GM10266 (cell line): ENCODE measurements at regions not wholly inside any gene's neighbourhood (a gene's known extent, or its start where the extent isn't known, plus 50 kb on each side); places are given as distances from the start of the nearest gene placed in this dataset.
"Not testable (repeated sequence)": the region's sequence is repeated elsewhere in the genome, so short reads cannot be mapped to it uniquely, and the experiment has no call there.

Experiments
- DNase-seq: peaks from one replicate; pipeline ENCODE4 v3.0.0; 2012; ENCODE audit errors: extremely low spot score
- TF ChIP-seq, protein P1 (sequence below): IDR thresholded peaks from 2 replicates; pipeline ENCODE4 v1.5.1; 2012; ENCODE audit warnings: mild to moderate bottlenecking, low read depth; ENCODE audit not compliant: control insufficient read depth, insufficient read depth; ENCODE audit errors: missing control alignments

DNA sequence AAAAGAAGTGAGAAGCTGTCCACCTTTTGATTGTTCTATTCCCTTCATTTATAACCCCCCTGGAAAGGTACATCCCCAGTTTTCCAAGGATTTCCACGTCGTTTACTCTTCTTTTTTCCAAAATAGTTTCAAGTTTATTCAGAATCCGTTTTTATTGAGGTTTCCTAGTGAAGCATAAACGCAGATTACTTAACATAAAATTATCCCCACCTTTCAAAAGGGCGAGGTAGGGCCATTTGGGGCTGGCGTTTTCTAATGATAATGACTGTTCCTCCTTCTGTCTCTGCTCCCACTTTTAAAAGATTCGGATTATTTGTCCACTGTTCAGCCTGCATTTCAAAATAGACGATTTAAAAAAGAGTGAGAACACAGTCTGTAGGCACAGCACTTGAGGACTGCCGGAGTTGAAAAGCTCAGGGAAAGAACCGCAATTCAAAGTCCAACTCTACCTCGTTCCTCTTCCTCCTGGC is 165.2 kb upstream of the PPP1R3A start:
- DNase-seq = no peak
- TF ChIP-seq, protein P1, sequence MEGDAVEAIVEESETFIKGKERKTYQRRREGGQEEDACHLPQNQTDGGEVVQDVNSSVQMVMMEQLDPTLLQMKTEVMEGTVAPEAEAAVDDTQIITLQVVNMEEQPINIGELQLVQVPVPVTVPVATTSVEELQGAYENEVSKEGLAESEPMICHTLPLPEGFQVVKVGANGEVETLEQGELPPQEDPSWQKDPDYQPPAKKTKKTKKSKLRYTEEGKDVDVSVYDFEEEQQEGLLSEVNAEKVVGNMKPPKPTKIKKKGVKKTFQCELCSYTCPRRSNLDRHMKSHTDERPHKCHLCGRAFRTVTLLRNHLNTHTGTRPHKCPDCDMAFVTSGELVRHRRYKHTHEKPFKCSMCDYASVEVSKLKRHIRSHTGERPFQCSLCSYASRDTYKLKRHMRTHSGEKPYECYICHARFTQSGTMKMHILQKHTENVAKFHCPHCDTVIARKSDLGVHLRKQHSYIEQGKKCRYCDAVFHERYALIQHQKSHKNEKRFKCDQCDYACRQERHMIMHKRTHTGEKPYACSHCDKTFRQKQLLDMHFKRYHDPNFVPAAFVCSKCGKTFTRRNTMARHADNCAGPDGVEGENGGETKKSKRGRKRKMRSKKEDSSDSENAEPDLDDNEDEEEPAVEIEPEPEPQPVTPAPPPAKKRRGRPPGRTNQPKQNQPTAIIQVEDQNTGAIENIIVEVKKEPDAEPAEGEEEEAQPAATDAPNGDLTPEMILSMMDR = no peak

DNA sequence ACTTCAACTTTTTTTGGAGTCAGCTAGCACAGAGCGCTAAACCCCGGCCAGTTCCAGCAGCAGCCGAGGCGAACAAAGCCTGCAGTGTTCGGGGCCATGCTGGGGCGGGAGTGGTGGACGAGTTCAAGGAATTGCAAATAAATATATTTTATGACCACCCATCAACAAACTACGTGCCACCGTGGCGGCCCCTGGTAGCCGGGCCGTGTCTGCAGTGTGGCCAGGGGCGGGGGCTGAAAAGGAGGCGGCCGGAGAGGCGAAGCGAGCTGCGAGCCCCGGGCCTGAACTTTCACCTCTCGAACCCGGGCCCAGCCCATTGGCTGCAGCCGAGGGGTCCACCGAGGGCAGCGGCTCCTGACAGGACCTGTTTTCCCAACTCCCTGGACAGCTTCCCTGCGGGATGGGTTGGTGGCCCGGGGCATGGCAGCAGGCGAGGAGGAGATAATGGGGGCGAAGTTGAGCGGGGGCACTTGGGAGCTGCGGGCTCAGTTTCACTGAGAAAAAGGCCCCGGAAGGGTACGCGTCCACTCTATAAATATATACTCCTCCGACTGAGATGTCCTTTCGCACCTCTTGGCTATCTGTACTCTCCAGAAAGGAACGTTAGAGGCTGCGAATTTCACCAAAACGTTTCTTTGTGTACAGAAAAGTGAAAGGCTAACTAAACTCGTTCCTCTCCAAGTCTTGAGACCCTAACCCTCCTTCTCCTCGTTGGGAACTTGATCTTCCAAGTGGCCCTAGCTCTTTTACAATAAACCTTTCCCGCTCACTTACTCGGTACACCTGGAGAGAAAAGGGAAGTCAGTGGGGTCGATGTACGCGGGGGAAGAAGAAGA is 164.6 kb upstream of the PPP1R3A start:
- DNase-seq = peak; percentile 29
- TF ChIP-seq, protein P1 = no peak

DNA sequence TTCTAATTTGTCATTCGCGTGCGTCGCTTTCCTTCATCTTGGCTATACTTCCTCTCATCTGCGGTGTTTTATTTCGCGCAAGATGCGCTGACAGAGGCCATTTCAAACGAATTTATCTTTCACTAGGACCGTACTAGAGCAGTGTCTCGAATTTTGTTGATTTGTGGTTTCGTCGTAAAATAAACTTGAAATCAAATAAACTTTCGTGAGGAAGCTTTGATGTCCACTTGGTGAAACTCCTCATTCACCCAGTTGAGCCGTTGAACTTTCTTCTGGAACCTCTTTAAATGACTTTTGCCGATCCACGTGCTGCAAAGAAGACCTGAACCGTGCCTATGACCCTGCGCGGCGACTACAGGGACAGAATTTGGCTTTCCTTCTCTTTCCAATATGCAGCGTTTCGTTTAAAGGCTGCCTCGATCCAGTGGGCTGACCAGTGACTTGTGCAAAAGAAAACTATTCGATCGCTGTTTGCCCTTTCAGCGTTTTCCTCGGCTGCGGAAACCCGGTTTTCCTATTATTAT is 163.9 kb upstream of the PPP1R3A start:
- TF ChIP-seq, protein P1 = no peak
- DNase-seq = peak; percentile 27

DNA sequence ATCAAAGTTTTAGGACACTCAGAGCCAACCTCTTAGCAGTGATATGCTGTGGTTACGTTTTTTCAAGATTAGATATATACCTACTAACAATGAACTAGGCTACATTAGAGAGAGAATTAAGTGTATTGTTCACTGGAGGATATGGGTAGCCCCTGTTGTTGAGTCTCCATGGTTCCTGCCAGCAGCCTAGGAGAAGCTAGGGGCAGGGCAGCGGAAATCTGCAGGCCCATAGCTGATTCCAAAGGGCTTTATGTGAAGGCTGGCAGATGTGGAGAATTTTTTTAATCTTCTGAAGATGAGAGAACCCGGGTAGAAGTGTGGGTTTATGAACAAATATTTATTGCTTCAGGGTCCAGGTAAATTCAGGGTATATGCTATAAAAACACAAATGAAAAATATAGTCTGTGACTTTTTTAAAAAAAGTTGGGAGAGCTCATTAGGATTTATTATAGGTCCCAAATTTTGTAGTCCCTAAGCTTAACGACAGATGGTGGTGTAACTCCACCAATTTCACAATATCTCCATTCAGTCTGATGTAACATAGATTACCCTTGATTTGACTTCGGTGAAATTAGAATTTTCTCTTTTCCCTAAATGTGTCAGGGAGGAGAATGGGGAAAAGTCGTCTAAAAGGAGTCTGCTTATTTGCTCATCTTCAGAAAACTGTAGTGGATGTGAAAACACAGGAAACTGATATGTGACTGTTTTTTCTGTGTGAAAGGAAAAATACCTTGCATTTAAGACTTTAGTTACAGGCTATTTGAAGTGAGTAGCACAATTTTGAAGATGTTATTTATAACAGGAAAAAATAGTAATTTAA is 163.0 kb upstream of the PPP1R3A start:
- TF ChIP-seq, protein P1 = peak; percentile 44
- DNase-seq = peak; percentile 56

DNA sequence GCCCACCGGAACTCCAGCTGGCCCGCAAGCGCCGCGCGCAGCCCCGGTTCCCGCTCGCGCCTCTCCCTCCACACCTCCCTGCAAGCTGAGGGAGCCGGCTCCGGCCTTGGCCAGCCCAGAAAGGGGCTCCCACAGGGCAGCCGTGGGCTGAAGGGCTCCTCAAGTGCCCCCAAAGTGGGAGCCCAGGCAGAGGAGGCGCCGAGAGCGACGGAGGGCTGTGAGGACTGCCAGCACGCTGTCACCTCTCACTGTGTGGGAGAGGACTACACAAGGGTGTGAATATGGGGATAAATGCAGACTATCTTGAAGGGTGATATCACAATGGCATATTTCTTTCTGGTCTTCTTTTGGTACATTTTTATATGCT is 158.3 kb upstream of the PPP1R3A start:
- DNase-seq = not testable (repeated sequence)

DNA sequence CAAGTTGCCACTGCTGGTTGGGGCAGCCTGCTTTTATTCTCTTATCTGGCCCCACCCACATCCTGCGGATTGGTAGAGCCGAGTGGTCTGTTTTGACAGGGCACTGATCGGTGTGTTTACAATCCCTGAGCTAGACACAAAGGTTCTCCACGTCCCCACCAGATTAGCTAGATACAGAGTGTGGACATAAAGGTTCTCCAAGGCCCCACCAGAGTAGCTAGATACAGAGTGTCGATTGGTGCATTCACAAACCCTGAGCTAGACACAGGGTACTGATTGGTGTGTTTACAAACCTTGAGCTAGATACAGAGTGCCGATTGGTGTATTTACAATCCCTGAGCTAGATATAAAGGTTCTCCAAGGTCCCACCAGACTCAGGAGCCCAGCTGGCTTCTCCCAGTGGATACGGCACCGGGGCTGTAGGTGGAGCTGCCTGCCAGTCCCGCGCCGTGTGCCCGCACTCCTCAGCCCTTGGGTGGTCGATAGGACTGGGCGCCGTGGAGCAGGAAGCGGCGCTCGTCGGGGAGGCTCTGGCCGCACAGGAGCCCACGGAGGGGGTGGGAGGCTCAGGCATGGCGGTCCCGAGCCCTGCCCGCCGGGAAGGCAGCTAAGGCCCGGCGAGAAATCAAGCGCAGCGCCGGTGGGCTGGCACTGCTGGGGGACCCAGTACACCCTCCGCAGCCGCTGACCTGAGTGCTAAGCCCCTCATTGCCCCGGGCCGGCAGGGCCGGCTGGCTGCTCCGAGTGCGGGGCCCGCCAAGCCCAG is 157.8 kb upstream of the PPP1R3A start:
- not testable (repeated sequence) for DNase-seq

DNA sequence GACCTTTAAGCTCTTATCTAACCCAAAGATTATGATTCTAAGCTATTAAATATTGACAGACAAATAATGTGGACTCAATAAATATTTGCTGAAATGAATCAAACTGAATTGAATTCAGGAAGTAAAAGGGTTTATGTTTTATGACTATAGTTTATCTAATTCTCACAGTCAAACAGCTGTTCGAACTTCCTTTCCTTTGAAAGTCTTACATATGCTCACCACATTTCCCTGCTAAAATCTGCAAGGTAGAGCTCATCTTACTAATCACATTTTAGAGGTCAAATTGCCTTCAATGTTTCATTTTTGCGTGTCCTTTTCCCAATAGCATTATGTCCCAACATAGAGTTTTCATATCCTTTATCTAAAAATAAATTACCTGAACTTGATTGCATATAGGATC is 154.9 kb upstream of the PPP1R3A start:
- TF ChIP-seq, protein P1 = no peak
- DNase-seq = no peak
